NCI-H2196 treated with DMSO at 0.1 percent for 48 hours (cell line): ENCODE measurements at regions not wholly inside any gene's neighbourhood (a gene's known extent, or its start where the extent isn't known, plus 50 kb on each side); places are given as distances from the start of the nearest gene placed in this dataset.
A peak's percentile ranks its signal among the peaks of the same experiment; 100 is the strongest.

Experiments
- DNase-seq: peaks from one replicate; lab custom pipeline; 2025; ENCODE audit not compliant: unreplicated experiment; lab: John Stamatoyannopoulos, UW

DNA sequence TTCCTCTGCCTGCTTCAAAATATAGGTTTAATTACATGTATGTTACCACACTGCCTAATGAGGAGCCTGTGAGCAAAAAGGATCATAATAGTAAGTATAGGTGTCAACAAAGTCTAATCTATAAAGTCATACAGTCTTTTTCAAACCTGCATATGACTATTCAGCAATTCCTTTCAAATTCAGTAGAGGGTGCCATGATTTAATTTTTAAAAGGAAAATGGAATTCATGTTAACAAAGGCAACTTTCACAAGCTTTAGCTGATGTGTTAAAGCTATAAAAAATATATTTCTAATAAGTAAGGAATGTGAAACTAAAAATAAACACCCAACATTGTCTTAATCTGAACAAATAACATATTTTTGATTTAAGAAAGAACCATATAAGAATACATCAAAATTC, 52.1 kb downstream of the MPP7 start:
- no peak for DNase-seq

DNA sequence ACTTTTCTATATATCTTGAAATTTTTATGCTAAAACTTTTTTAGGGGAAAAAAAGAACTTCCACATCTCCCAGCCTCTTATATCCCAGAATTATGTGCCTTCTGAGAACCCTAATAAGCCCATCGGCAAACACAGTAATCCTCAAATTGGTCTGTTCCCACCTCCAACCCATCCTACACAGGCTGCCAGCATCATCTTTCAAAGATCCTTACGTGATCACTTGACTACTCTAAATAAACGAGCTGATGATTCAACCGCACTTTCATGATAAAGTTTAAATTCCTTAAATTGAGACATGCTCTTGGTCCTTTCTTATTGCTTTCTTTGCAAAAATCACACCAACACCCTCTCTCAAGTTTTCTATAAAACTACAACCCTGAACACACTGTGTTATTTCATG, 52.5 kb downstream of the MPP7 start:
- no peak for DNase-seq

DNA sequence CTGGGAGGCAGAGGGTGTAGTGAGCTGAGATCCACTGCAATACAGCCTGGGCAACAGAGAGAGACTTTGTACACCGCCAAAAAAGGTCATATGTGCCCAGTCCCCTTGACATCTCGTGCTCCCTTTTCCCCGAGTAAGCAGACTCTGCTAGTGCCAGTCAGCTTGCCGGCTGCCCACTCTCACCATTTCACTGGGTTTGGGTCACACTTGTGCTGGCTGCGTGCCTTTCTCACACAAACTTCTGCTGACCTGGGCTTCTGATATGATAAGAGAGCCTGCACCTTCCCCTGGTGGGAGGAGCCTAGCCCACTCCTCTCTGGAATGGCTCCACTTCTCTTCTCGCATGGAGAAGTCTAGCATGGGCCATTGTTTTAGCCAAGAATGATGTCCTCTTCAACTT, 53.4 kb downstream of the MPP7 start:
- DNase-seq, result no peak

DNA sequence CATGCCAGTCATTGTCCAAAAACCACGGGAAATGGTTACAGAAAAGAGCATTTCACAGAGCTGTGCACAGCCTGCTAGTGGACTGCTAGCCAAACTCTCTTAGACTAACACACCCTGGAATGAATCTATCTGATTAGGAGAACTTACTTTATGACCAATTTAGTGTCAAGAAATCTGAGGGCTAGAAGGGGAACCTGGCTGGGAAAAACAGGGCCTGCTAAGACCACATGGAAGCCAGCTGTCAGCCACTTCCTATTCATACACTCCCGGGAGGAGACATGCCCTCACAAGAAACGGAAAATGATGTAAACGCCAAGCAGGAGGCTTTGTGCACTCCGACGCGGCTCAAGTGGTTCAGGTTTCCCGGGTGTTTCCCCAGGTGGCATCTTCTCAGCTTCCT, 54.8 kb downstream of the MPP7 start:
- DNase-seq, result no peak

DNA sequence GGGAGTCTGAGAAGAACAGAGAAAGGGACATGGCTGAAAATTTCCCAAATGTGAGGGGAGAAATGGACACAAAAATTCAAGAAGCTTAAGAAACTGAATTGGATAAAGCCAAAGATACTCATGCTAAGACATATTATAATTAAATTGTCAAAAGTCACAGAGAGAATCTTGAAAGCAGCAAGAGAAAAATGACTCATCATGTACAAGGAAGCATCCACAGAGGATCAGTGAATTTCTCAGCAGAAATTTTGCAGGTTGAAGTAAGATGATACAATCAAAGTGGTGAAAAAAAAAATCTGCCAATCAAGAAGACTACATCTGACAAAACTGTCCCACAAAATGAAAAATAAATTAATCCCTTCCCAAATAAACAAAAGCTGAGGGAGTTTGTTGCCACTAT, 56.8 kb downstream of the MPP7 start:
- no peak for DNase-seq

DNA sequence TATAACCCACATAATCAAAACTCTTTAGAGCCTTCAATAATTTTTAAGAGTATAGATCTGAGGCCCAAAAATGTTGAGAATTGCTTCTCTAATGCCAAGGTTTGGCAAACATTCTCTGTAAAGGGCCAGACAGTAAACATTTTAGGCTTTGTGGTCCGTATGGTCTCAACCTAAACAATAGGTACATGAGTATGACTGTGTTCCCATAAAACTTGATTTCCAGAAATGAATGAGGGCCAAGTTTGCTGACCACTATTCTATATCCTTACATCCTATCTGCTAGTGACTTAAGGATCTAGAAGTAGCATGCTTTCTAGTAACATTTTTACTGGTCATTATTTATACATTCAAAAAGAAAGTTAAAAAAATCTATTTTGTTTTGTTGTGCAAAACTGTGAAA, 58.9 kb downstream of the MPP7 start:
- no peak for DNase-seq

DNA sequence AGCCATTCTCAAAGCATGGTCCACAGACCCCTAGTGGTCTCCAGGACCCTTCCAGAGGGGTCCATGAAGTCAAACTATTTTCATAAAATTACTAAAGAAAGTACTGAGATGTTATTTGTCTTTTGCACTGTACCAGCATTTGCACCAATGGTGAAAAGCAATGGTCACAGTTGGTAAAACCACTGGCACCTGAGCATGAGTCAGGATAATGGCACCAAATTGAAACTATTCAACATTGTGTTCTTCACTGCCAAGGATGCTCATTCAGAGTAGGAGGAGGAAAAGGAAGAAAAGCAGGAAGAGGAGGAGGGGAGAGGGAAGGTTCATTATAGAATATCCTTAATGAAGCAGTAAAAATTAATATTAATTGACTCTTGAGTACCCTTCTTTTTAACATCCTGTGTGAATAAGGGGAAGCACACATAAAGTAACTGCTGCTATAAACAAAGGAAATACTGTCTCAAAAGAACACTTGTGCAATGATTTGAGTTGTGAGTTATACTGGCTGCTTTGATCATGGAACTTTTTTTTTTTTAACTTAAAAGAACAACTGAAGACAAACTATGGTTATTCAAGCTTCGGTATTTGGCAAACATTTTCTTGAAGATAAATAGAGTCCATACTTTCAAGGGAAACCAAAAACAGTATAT, 60.2 kb downstream of the MPP7 start:
- DNase-seq, result no peak

DNA sequence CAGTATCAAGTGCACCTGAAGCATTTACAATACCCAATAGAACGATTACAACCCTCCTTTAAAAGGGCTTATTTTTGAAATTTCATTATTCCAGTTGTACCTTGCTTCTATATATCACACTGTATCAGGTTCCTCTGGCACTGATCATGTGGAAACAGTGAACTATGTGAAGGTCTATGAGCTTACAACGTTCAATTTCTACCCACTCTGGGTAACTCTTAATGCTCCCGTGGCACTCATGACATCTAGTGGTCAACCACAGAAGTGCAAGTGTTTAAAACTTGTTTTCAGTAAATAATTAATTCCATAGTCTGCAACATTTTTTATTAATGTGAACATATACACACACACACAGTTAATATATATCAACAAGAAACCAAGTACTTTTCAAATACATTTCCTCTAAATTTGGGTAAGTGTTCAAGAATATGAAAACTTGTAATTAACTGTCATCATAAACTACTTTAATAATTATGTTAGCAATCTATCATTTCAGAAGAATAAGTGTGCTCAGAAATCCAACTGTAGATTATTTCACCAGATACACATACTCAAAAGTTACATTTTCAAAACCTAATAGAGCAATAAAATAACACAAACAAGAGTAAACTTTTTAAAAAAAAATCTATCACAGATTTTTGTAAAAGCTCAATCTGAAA, 61.0 kb downstream of the MPP7 start:
- DNase-seq, result peak; percentile 6

DNA sequence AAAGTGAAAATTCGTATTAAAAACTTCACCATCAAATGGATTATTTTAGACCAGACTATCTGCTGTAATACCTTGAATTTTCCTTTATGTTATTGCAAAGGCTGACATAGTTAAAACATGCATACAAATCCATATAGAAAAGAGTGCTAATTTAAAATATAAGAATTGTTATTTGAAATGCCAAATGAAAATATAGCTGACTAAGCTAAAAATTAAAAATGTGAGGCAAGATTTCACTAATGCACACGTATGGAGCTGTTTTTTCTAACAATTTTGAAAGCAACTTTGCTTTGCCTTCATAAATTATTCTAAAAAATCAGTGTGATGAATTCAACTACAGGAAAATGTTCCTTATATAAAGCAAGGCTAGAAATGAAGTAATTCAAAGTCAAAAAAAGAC, 62.5 kb downstream of the MPP7 start:
- no peak for DNase-seq

DNA sequence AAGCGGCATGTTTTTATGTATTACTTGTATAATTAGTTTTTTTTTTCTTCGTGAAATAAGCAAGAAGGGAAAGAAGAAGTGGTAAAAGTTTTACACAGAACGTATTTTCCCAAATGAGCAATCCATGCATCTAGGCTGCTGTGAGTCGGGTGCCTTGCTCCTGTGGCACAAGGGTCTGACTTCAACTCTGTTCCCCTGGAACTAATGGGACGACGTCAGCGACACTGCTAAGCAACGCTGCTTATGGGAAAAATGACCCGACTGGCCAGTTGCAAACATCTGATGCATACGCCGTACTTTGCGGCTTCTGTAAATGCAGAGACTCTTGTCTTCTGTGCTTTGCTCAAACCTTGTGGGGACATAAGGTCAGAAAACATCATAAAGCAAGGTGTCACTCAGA, 66.3 kb downstream of the MPP7 start:
- DNase-seq, result no peak

DNA sequence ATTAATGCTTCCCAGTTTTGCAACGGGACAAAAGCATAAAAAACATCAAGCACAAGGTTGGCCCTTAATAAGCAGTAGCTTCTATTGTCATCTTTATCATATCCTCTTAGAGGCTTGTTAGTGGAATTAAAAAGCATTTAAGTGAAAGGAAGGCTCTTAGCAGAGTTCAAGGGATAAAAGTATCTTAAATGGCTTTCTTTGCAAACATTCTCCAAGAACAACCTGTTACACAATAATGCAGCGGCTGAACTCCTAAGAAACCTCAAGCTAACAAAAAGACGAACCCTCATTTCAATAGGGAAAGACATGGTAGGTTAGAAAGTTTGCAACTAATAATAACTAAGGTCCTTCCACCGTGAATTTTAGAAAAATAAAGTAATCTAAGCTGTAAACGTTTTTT, 82.1 kb downstream of the MPP7 start:
- DNase-seq, result no peak

DNA sequence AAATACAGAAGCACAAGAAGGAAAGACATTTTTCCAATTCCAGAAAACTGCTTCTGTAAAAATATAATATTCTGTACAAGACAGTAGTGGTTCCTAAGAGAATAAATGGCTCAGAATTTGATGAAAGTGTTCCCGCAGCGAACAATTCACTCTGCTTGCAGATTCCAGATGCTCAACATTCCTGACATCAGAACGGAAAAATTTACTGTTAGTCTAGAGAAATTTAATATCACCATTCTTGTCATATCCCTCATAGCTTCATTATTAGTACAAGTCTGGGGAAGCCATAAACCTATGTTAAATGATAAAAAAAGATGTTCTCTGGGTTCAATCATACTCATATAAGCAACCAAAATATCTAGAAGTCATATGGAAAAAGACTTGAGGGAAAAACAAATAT, 83.6 kb downstream of the MPP7 start:
- DNase-seq, result no peak

DNA sequence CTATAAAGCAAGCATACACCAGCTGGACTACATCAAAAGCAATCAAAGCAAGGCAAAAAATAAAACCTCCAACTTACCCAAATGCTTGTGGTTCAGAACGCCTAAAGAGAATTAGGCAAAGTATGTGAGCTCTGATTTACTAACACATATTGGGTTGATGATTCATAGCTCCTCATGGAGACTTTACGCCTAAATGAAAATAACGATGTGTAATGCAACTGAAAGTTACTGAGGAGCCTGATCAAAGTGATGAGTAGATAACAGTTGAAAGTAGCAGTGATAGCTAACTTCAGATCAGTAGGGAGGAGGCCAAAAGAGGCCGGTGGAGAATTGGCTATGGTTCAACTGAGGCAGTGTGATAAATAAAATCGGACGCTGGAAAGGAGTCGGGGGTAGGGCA, 85.0 kb downstream of the MPP7 start:
- DNase-seq, result no peak

DNA sequence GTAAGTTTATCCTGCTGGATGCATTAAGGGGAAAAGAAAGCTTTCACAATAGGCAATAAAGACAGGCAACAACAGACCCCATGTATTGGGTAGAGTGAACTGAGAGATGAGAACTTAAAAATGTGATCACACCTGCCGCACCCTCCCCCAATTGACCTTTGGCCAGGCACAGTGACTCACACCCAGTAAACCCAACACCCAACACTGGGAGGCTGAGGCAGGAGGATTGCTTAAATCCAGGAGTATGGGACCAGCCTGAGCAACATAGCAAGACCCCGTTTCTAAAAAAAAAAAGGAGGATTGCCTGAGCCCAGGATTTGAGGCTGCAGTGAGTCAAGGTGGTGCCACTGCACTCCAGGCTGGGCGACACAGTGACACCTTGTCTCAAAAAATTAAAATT, 86.9 kb downstream of the MPP7 start:
- DNase-seq, result no peak

DNA sequence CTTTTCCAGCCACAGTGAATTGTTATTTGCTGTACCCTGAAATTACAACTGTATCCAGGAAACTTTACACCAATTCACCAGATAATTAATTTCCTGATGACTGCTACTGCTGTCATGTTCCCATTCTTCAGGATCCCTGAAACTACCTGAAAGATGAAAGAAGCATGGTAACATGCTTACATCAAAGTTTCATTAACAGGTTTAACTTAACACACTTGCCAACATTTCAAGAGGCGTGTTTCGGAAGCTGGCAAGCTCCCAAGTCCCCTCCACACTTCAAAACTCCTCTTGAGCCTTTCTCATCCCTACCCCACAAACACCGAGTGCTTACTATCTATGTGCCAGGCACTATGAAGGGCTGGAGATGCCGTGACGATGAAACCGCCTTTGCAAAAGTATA, 88.6 kb downstream of the MPP7 start:
- no peak for DNase-seq

DNA sequence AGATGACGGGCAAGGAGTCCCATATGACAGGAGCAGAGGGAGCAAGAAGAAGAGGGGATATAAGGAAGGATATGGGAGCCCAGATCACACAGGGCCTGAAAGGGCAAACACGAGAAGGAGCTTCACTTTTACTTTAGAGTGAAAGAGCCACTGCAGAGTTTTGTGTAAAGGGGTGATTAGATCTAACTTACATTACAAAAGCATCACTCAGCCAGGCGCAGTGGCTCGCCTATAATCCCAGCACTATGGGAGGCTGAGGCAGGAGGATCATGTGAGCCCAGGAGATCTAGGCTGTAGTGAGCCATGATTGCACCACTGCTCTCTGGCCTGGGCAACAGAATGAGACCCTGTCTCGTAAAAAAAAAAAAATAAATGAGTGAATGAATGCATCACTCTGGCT, 91.1 kb downstream of the MPP7 start:
- DNase-seq, result no peak

DNA sequence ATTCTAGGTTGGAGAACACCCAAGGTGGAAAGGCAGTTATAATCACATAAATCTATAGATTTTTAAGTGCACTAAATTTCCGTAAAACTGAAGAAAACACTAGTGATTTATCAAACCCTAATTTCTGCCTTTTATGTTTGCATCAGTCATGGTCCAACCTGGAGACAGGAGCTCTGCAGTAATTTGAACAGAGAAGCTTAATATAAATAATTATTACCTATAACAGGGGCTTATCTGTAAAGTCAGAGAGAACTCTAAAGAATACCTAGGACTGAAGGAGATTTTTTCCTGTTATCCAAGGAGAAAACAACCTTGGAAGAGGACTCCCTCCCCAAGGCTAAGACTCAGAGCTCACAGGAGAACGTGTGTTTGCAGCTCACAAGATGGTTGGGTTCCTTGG, 95.1 kb downstream of the MPP7 start:
- no peak for DNase-seq

DNA sequence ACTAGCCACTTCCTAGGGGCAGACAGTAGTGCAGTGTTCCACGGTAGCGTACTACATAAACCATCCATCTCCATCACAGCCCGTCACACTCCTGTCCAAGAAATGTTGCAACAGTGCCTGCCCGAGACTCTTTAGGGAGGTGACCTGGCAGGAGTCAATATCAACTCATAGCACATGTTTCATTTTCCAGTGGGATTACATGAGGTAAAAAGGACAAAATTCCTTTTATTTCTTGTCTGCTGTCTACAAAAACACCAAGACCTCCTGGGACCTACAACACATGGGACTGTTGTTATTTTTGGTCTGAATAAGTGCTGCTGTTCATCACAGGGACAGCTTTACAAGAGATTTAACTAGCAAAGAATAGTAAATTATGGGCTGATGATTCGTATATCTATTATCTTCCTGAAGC, 99.9 kb downstream of the MPP7 start:
- DNase-seq, result no peak

DNA sequence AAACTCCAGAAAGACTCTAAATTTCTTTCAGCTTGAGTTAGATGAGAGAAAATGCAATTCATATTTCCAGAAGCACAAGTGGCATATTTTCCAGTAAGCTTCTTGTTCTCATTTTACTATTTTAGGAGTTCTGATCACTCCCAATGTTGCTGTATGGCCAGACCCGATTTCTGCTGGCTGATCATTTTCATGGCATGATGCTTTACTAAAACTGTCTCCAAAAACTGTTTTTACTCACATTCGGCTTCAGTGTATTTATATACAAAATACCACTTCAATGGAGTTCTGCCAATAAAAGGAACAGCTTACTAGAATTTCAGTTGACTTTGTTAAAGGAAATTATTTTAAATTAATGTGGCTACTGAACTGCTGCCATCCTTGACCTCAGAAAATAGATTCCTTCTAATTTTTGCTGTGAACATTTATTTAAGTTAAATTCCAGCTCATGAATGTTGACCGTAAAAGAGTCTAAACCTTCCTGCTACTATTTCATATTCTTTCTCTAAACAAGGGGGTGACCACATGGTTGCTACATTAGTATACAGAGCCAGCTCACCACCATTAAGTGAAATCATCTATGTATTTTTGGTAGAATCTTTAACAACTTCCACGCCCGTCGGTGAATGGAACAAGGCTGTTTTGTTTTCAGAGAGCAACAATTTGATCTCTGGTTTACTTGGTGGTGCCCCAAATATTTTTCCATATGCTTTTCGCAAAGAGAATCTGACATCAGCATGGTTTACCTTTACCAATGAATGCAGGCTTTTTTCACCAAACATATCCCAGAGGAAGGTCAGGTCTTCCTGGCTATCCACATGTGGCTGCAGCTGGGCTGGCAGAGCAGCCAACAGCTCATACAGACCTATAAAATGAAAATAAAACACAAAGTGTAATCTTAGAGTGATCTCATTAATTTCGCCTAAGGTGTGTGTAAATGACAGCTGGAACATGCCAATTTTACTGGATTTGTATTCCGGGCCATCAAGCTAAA, 101.2 kb downstream of the MPP7 start:
- no peak for DNase-seq

DNA sequence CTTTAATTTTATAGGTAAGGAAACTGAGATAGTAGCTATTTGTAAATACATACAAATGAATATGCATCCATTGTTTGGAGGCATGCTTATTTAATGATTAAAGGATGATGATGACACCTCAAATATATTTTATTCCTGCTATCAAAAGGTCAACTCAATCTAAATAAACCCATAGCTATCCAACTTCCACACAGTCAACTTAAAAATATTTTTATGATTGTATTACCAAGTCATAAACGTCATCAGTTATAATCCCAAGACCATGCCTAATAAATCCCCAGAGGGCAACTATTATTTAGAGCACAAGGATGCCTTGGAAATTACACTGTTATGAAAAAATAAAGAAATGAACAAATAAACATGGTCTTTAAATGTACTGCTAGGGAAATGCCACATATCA, 102.1 kb downstream of the MPP7 start:
- DNase-seq, result no peak

DNA sequence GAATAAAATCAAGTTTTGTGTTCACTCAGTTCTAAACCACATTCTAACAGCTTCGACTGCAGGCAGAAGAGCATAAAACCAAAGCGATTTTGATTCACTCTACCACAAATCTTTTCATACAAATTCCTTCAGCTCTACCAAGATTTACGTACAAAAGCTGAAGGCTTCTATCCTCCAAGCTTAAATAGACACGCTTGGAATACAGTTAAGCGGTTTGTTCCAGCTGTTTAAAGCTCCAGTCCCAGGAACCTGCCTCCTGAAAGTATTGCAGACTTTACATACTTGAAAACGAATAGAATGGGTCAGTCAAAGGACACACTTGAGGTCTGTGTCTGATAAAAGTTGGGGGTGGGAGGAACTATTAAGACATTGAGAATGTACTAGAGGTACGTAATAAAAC, 102.9 kb downstream of the MPP7 start:
- DNase-seq, result no peak

DNA sequence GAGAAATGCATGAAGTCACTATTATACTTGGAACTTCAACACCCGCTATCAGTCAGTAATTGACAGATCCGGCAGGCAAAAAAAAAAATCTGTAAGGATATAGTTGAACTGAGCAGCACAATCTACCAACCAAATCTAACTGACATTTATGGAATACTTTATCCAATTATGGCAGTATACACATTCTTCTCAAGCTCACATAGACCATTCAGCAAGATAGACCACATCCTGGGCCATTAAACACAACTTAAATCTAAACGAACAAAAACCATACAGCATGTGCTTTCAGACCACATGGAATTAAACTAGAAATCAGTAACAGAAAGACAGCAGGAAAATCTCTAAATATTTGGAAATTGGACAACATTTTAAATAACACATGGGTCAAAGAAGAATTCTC, 112.7 kb downstream of the MPP7 start:
- no peak for DNase-seq
